Cardiac muscle cell (in vitro differentiated cells and primary cell): ENCODE measurements at regions not wholly inside any gene's neighbourhood (a gene's known extent, or its start where the extent isn't known, plus 50 kb on each side); places are given as distances from the start of the nearest gene placed in this dataset.

ENCODE experiments used
- DNase-seq, 2 donors: peaks; one replicate each; pipeline versions ENCODE4 v3.0.0 to v3.0.0-alpha.2; 2010 to 2017; ENCODE audit warnings: low read depth in 1 of 2, low spot score in 1 of 2
- H3K27ac ChIP-seq: fragments of 200-600 bp; sonication (generic); 2 replicates; pipeline ENCODE4 v1.5.1; 2016
- H3K27me3 ChIP-seq: fragments of 200-600 bp; sonication (generic); 2 replicates; pipeline ENCODE4 v1.6.0; 2016; ENCODE audit warnings: control low read depth
- H3K36me3 ChIP-seq: fragments of 200-600 bp; sonication (generic); 2 replicates; pipeline ENCODE4 v1.5.1; 2016; ENCODE audit warnings: control low read depth
- H3K4me1 ChIP-seq: fragments of 200-600 bp; sonication (generic); 2 replicates; pipeline ENCODE4 v1.8.1; 2017; ENCODE audit warnings: low read depth, mild to moderate bottlenecking, mixed run types
- H3K4me3 ChIP-seq: fragments of 200-600 bp; sonication (generic); 2 replicates; pipeline ENCODE4 v1.5.1; 2016; ENCODE audit warnings: mild to moderate bottlenecking
- H3K9me3 ChIP-seq: fragments of 200-600 bp; sonication (generic); 2 replicates; pipeline ENCODE4 v1.5.1; 2017; ENCODE audit warnings: low read depth, mild to moderate bottlenecking, control low read depth
- CTCF ChIP-seq: IDR thresholded peaks from 2 replicates; pipeline ENCODE4 v1.5.1; 2012; ENCODE audit warnings: low read depth, mild to moderate bottlenecking, low read length

GRCh38 chr6:55088902-55089301 lies 85.4 kb upstream of the HCRTR2 start:
- Histone ChIP-seq H3K4me3 (no peak overlapping the region), H3K36me3 (no peaks in the 10 kb centered on the region), H3K27ac (no peak overlapping the region), H3K27me3 (no peaks in the 10 kb centered on the region), H3K4me1 (no peaks in the 10 kb centered on the region), H3K9me3 (no peaks in the 10 kb centered on the region)
- DNase-seq = no peak
- TF ChIP-seq CTCF = no peak

- Histone ChIP-seq H3K27ac (no peak overlapping the region), H3K4me1 (no peaks in the 10 kb centered on the region), H3K9me3 (no peaks in the 10 kb centered on the region), H3K4me3 (no peak overlapping the region), H3K36me3 (no peaks in the 10 kb centered on the region), H3K27me3 (no peaks in the 10 kb centered on the region)
- no peak for DNase-seq
- TF ChIP-seq CTCF = no peak
These were observed 85.0 kb upstream of the HCRTR2 start for GRCh38 chr6:55089325-55089724.

GRCh38 chr6:55100686-55101085 lies 73.6 kb upstream of the HCRTR2 start:
- H3K36me3 ChIP-seq = no peaks in the 10 kb centered on the region
- H3K4me1 ChIP-seq = no peaks in the 10 kb centered on the region
- H3K27me3 ChIP-seq = no peaks in the 10 kb centered on the region
- peak in 1 of 2 donors; percentile 35 for DNase-seq
- no peak for TF ChIP-seq CTCF
- H3K4me3 ChIP-seq = no peak overlapping the region
- no peaks in the 10 kb centered on the region for H3K9me3 ChIP-seq
- H3K27ac ChIP-seq = no peak overlapping the region

- Histone ChIP-seq H3K27ac (no peak overlapping the region), H3K9me3 (no peaks in the 10 kb centered on the region), H3K36me3 (no peaks in the 10 kb centered on the region), H3K27me3 (no peaks in the 10 kb centered on the region), H3K4me3 (no peak overlapping the region), H3K4me1 (no peaks in the 10 kb centered on the region)
- no peak for DNase-seq
- TF ChIP-seq CTCF = no peak
These were observed 73.2 kb upstream of the HCRTR2 start for GRCh38 chr6:55101157-55101556.

- no peak for TF ChIP-seq CTCF
- H3K27ac ChIP-seq = no peak overlapping the region
- no peaks in the 10 kb centered on the region for H3K4me1 ChIP-seq
- H3K36me3 ChIP-seq = no peaks in the 10 kb centered on the region
- DNase-seq = no peak
- no peaks in the 10 kb centered on the region for H3K9me3 ChIP-seq
- no peak overlapping the region for H3K4me3 ChIP-seq
- peaks cover 5% of the 10 kb centered on the region for H3K27me3 ChIP-seq
These were observed 65.9 kb upstream of the HCRTR2 start for GRCh38 chr6:55108134-55109130.
